ENCODE measurements at regions not wholly inside any gene's neighbourhood (a gene's known extent, or its start where the extent isn't known, plus 50 kb on each side); places are given as distances from the start of the nearest gene placed in this dataset.
"Not testable (repeated sequence)": the region's sequence is repeated elsewhere in the genome, so short reads cannot be mapped to it uniquely, and the experiment has no call there.

- no peak for FAIRE-seq
- no peak for DNase-seq (ENCODE audit: insufficient read length)
- TF ChIP-seq POLR2A (IDR thresholded peaks at IDR 0.05; ENCODE audit: low read depth, low read length) (no peak), TAF1 (IDR thresholded peaks at IDR 0.05; ENCODE audit: borderline replicate concordance, low read depth, low read length) (no peak), POLR2AphosphoS5 (IDR thresholded peaks at IDR 0.05; ENCODE audit: low read depth, low read length) (no peak)
Measured at GRCh38 chr3:168806871-168807270, 711.1 kb upstream of the GOLIM4 start.

DNA sequence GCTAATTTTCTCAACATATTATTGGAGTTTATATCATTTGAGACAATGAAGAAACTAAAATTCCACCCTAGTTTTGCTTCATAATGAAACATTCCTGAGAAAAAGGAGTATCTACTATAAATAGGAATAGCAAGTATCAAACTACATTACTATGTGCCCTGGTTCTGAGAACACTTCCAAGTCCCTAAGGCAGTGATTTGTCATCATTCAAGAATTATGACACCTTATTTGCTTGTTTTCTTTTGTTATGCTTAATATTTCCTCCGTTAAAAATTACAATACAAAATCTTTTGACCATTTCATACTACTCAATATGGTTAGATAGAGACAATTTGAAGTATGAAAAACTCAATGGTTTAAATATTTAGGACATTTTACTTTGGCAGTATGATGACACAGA lies 707.8 kb upstream of the GOLIM4 start:
- DNase-seq (ENCODE audit: insufficient read length) (no peak), FAIRE-seq (no peak)
- no peak for TF ChIP-seq POLR2A (IDR thresholded peaks at IDR 0.05; ENCODE audit: low read depth, low read length)
- no peak for TF ChIP-seq TAF1 (IDR thresholded peaks at IDR 0.05; ENCODE audit: borderline replicate concordance, low read depth, low read length)
- TF ChIP-seq POLR2AphosphoS5 (IDR thresholded peaks at IDR 0.05; ENCODE audit: low read depth, low read length), result no peak

GRCh38 chr3:168802766-168803165 lies 707.0 kb upstream of the GOLIM4 start:
- DNase-seq (ENCODE audit: insufficient read length), result no peak
- no peak for FAIRE-seq
- no peak for TF ChIP-seq TAF1 (IDR thresholded peaks at IDR 0.05; ENCODE audit: borderline replicate concordance, low read depth, low read length)
- TF ChIP-seq POLR2AphosphoS5 (IDR thresholded peaks at IDR 0.05; ENCODE audit: low read depth, low read length), result no peak
- TF ChIP-seq POLR2A (IDR thresholded peaks at IDR 0.05; ENCODE audit: low read depth, low read length), result no peak

DNA sequence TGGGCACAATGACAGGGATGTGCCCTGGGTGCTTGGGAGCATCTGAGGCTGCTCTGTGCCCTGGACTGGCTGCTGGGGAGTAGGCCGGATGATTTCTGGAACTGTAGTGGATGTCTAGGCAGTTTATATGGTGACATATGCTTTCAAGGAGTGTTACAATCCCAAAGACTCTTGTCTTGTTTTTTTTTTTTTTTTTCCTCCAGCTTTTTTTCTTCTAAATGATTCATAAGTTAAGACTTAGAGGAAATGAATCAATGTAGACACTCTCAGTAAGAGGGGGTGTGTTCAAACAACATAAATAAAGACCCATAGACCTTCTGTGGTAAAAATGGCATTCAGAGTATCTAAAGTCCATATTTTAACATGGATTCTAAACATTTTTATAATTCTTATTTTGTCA lies 706.1 kb upstream of the GOLIM4 start:
- DNase-seq (ENCODE audit: insufficient read length) (no peak), FAIRE-seq (no peak)
- TF ChIP-seq POLR2AphosphoS5 (IDR thresholded peaks at IDR 0.05; ENCODE audit: low read depth, low read length) (no peak), TAF1 (IDR thresholded peaks at IDR 0.05; ENCODE audit: borderline replicate concordance, low read depth, low read length) (no peak)

DNA sequence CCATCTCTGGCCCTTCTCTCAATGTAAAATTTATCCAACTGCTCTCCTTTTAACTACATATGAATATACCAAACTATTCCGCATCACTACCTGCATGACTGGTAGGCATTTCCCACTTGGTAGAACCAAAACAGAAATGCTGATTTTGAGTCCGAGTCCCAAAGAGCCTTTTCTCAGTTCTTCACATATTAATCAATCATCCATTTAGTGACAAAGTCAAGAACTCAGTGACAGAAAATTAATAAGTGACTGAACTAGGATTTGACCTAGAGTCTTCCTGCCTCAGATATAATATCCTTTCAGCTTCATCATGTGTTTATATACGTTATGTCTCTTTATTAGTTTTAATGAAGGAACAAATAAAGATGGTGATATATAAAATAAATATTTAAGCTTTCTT lies 700.6 kb upstream of the GOLIM4 start:
- DNase-seq (ENCODE audit: insufficient read length), result no peak
- TF ChIP-seq POLR2AphosphoS5 (IDR thresholded peaks at IDR 0.05; ENCODE audit: low read depth, low read length) (no peak), TAF1 (IDR thresholded peaks at IDR 0.05; ENCODE audit: borderline replicate concordance, low read depth, low read length) (no peak), POLR2A (IDR thresholded peaks at IDR 0.05; ENCODE audit: low read depth, low read length) (no peak)
- no peak for FAIRE-seq

DNA sequence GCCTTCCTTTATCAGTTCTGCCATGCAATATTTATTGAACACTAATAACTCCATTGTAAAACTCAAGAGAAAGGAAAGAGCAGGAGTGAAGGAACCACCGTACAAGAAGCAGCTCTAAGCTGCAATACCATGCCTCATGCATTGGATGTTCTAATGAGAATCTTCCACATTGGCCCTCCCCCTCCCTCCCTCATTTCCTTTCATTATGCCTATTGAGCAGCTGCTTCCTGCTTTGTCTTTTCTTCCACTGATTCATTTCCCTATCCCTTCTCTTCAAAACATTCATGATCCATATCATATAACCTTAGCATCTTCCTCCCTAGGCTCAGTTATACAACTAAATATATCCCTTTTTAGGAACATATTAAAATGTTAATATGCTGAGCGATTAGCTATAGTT lies 698.7 kb upstream of the GOLIM4 start:
- DNase-seq (ENCODE audit: insufficient read length) (no peak), FAIRE-seq (no peak)
- TF ChIP-seq TAF1 (IDR thresholded peaks at IDR 0.05; ENCODE audit: borderline replicate concordance, low read depth, low read length) (no peak), POLR2AphosphoS5 (IDR thresholded peaks at IDR 0.05; ENCODE audit: low read depth, low read length) (no peak), POLR2A (IDR thresholded peaks at IDR 0.05; ENCODE audit: low read depth, low read length) (no peak)

DNA sequence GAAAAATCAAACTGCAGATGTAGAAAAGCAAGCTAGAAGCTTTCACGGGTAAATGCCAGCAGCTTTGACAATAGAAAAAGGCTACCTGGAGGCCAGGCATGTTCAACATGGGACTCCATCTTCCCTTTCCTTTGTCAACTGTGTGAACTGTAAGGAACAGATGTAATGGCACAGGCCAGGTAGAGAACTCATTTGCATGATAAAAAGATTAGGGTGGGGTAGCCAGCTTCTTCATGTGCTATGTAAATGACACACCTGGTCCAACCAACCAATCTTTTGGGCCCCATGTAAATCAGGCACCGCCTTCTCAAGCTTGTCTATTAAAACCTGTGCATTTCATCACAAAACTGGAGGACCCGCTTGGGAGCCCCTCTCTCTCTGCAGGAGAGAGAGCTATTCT lies 686.5 kb upstream of the GOLIM4 start:
- DNase-seq (ENCODE audit: insufficient read length) (no peak), FAIRE-seq (no peak)
- no peak for TF ChIP-seq POLR2A (IDR thresholded peaks at IDR 0.05; ENCODE audit: low read depth, low read length)
- no peak for TF ChIP-seq POLR2AphosphoS5 (IDR thresholded peaks at IDR 0.05; ENCODE audit: low read depth, low read length)
- TF ChIP-seq TAF1 (IDR thresholded peaks at IDR 0.05; ENCODE audit: borderline replicate concordance, low read depth, low read length), result no peak

- FAIRE-seq; DNase-seq (ENCODE audit: insufficient read length): not testable (repeated sequence)
Measured at GRCh38 chr3:168779970-168780645, 684.4 kb upstream of the GOLIM4 start.

GRCh38 chr3:168753724-168754123 lies 658.0 kb upstream of the GOLIM4 start:
- FAIRE-seq, result no peak
- no peak for DNase-seq (ENCODE audit: insufficient read length)
- no peak for TF ChIP-seq POLR2AphosphoS5 (IDR thresholded peaks at IDR 0.05; ENCODE audit: low read depth, low read length)
- TF ChIP-seq POLR2A (IDR thresholded peaks at IDR 0.05; ENCODE audit: low read depth, low read length), result no peak
- TF ChIP-seq TAF1 (IDR thresholded peaks at IDR 0.05; ENCODE audit: borderline replicate concordance, low read depth, low read length), result no peak

GRCh38 chr3:168752339-168752738 lies 656.6 kb upstream of the GOLIM4 start:
- DNase-seq (ENCODE audit: insufficient read length) (no peak), FAIRE-seq (no peak)
- TF ChIP-seq POLR2AphosphoS5 (IDR thresholded peaks at IDR 0.05; ENCODE audit: low read depth, low read length) (no peak), POLR2A (IDR thresholded peaks at IDR 0.05; ENCODE audit: low read depth, low read length) (no peak), TAF1 (IDR thresholded peaks at IDR 0.05; ENCODE audit: borderline replicate concordance, low read depth, low read length) (no peak)

- DNase-seq (ENCODE audit: insufficient read length), result no peak
- no peak for FAIRE-seq
- TF ChIP-seq TAF1 (IDR thresholded peaks at IDR 0.05; ENCODE audit: borderline replicate concordance, low read depth, low read length) (no peak), POLR2A (IDR thresholded peaks at IDR 0.05; ENCODE audit: low read depth, low read length) (no peak), POLR2AphosphoS5 (IDR thresholded peaks at IDR 0.05; ENCODE audit: low read depth, low read length) (no peak)
Measured at GRCh38 chr3:168747697-168748096, 652.0 kb upstream of the GOLIM4 start.

- no peak for FAIRE-seq
Measured at GRCh38 chr3:168738527-168739325, 643.0 kb upstream of the GOLIM4 start.

More at GRCh38 chr3:168738527-168739325, 643.0 kb upstream of the GOLIM4 start:
- DNase-seq (ENCODE audit: insufficient read length), result no peak
- TF ChIP-seq TAF1 (IDR thresholded peaks at IDR 0.05; ENCODE audit: borderline replicate concordance, low read depth, low read length) (no peak), POLR2AphosphoS5 (IDR thresholded peaks at IDR 0.05; ENCODE audit: low read depth, low read length) (no peak), POLR2A (IDR thresholded peaks at IDR 0.05; ENCODE audit: low read depth, low read length) (no peak)
